ENCODE measurements at regions not wholly inside any gene's neighbourhood (a gene's known extent, or its start where the extent isn't known, plus 50 kb on each side); places are given as distances from the start of the nearest gene placed in this dataset.

DNA sequence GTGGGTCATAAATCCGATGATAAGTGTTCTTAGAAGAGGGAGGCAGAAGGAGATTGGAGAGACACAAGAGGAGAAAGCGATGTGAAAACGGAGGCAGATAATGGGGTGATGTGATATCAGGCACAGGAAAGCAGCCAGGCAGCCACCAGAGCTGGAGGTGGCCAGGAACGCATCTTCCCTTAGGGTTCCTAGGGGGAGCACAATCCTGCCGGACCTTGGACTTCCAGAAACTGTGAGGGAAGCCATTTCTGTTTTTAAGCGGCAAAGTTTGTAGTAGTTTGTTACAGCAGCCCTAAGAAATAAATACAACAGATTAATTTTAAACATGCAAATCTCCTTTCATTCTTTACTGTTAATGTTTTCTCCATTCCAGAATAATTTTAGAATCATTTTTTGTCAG lies 259.9 kb upstream of the TMC3 start:
- WGBS, 2 donors: 88 to 91% methylated on average over 6 of the region's 6 CpGs
- Histone ChIP-seq H3K27ac (ENCODE audit: low read depth in 1 of 2, low read length in 2 of 2) (no peak overlapping the region), H3K36me3 (ENCODE audit: control insufficient read depth in 1 of 2, insufficient read depth in 2 of 2, low read length in 1 of 2) (no peaks in the 10 kb centered on the region), H3K4me1 (ENCODE audit: control insufficient read depth in 1 of 2, insufficient read depth in 2 of 2, low read length in 2 of 2) (no peaks in the 10 kb centered on the region), H3K9me3 (ENCODE audit: control insufficient read depth, low read length) (peaks cover 2% of the 10 kb centered on the region), H3K4me3 (ENCODE audit: low read length in 2 of 2) (no peak overlapping the region), H3K27me3 (ENCODE audit: control insufficient read depth in 1 of 2, insufficient read depth in 2 of 2, low read length in 1 of 2) (no peaks in the 10 kb centered on the region)
- DNase-seq (no peak), ATAC-seq (ENCODE audit: low FRiP score) (no peak)
- intact Hi-C loops (cut with DNase I): no loop called here

- H3K4me3 ChIP-seq (ENCODE audit: low read length in 2 of 2): no peak overlapping the region
- intact Hi-C loops (cut with DNase I): no loop called here
- no peaks in the 10 kb centered on the region for H3K9me3 ChIP-seq (ENCODE audit: control insufficient read depth, low read length)
- 85 to 91% methylated on average over 2 of the region's 2 CpGs for WGBS, 2 donors
- H3K4me1 ChIP-seq (ENCODE audit: control insufficient read depth in 1 of 2, insufficient read depth in 2 of 2, low read length in 2 of 2): no peaks in the 10 kb centered on the region
- DNase-seq (no peak), ATAC-seq (ENCODE audit: low FRiP score) (no peak)
- no peak overlapping the region for H3K27ac ChIP-seq (ENCODE audit: low read depth in 1 of 2, low read length in 2 of 2)
- H3K27me3 ChIP-seq (ENCODE audit: control insufficient read depth in 1 of 2, insufficient read depth in 2 of 2, low read length in 1 of 2): no peaks in the 10 kb centered on the region
- no peaks in the 10 kb centered on the region for H3K36me3 ChIP-seq (ENCODE audit: control insufficient read depth in 1 of 2, insufficient read depth in 2 of 2, low read length in 1 of 2)
These were observed 251.9 kb upstream of the TMC3 start for GRCh38 chr15:81625896-81626295.

GRCh38 chr15:81619002-81619401 lies 245.0 kb upstream of the TMC3 start:
- no peaks in the 10 kb centered on the region for H3K9me3 ChIP-seq (ENCODE audit: control insufficient read depth, low read length)
- H3K4me3 ChIP-seq (ENCODE audit: low read length in 2 of 2): no peak overlapping the region
- ATAC-seq (ENCODE audit: low FRiP score): no peak
- no peaks in the 10 kb centered on the region for H3K4me1 ChIP-seq (ENCODE audit: control insufficient read depth in 1 of 2, insufficient read depth in 2 of 2, low read length in 2 of 2)
- no peak overlapping the region for H3K27ac ChIP-seq (ENCODE audit: low read depth in 1 of 2, low read length in 2 of 2)
- H3K27me3 ChIP-seq (ENCODE audit: control insufficient read depth in 1 of 2, insufficient read depth in 2 of 2, low read length in 1 of 2): peaks cover 0 to 3% of the 10 kb centered on the region in 2 donors
- intact Hi-C loops (cut with DNase I): no loop called here
- DNase-seq: no peak
- no peaks in the 10 kb centered on the region for H3K36me3 ChIP-seq (ENCODE audit: control insufficient read depth in 1 of 2, insufficient read depth in 2 of 2, low read length in 1 of 2)
- 97 to 98% methylated on average over 4 of the region's 4 CpGs for WGBS, 2 donors

- H3K4me1 ChIP-seq (ENCODE audit: control insufficient read depth in 1 of 2, insufficient read depth in 2 of 2, low read length in 2 of 2): no peaks in the 10 kb centered on the region
- H3K27ac ChIP-seq (ENCODE audit: low read depth in 1 of 2, low read length in 2 of 2): no peak overlapping the region
- ATAC-seq (ENCODE audit: low FRiP score) (no peak), DNase-seq (no peak)
- no peaks in the 10 kb centered on the region for H3K36me3 ChIP-seq (ENCODE audit: control insufficient read depth in 1 of 2, insufficient read depth in 2 of 2, low read length in 1 of 2)
- WGBS, 2 donors: 90 to 95% methylated on average over 2 of the region's 2 CpGs
- intact Hi-C loops (cut with DNase I): no loop called here
- H3K27me3 ChIP-seq (ENCODE audit: control insufficient read depth in 1 of 2, insufficient read depth in 2 of 2, low read length in 1 of 2): no peaks in the 10 kb centered on the region
- no peaks in the 10 kb centered on the region for H3K9me3 ChIP-seq (ENCODE audit: control insufficient read depth, low read length)
- H3K4me3 ChIP-seq (ENCODE audit: low read length in 2 of 2): no peak overlapping the region
These were observed 238.6 kb upstream of the TMC3 start for GRCh38 chr15:81612631-81613030.

GRCh38 chr15:81611679-81612078 lies 237.7 kb upstream of the TMC3 start:
- 85 to 86% methylated on average over 4 of the region's 4 CpGs for WGBS, 2 donors
- no peaks in the 10 kb centered on the region for H3K27me3 ChIP-seq (ENCODE audit: control insufficient read depth in 1 of 2, insufficient read depth in 2 of 2, low read length in 1 of 2)
- no peaks in the 10 kb centered on the region for H3K36me3 ChIP-seq (ENCODE audit: control insufficient read depth in 1 of 2, insufficient read depth in 2 of 2, low read length in 1 of 2)
- no peak overlapping the region for H3K4me3 ChIP-seq (ENCODE audit: low read length in 2 of 2)
- intact Hi-C loops (cut with DNase I): no loop called here
- DNase-seq: no peak
- no peaks in the 10 kb centered on the region for H3K9me3 ChIP-seq (ENCODE audit: control insufficient read depth, low read length)
- no peaks in the 10 kb centered on the region for H3K4me1 ChIP-seq (ENCODE audit: control insufficient read depth in 1 of 2, insufficient read depth in 2 of 2, low read length in 2 of 2)
- no peak overlapping the region for H3K27ac ChIP-seq (ENCODE audit: low read depth in 1 of 2, low read length in 2 of 2)
- ATAC-seq (ENCODE audit: low FRiP score): no peak

- intact Hi-C loops (cut with DNase I): no loop called here
- no peak overlapping the region for H3K27ac ChIP-seq (ENCODE audit: low read depth in 1 of 2, low read length in 2 of 2)
- no peaks in the 10 kb centered on the region for H3K4me1 ChIP-seq (ENCODE audit: control insufficient read depth in 1 of 2, insufficient read depth in 2 of 2, low read length in 2 of 2)
- no peak overlapping the region for H3K4me3 ChIP-seq (ENCODE audit: low read length in 2 of 2)
- H3K36me3 ChIP-seq (ENCODE audit: control insufficient read depth in 1 of 2, insufficient read depth in 2 of 2, low read length in 1 of 2): no peaks in the 10 kb centered on the region
- H3K27me3 ChIP-seq (ENCODE audit: control insufficient read depth in 1 of 2, insufficient read depth in 2 of 2, low read length in 1 of 2): no peaks in the 10 kb centered on the region
- WGBS, 2 donors: 90 to 91% methylated on average over 2 of the region's 2 CpGs
- no peak for DNase-seq
- ATAC-seq (ENCODE audit: low FRiP score): no peak
- no peaks in the 10 kb centered on the region for H3K9me3 ChIP-seq (ENCODE audit: control insufficient read depth, low read length)
These were observed 234.4 kb upstream of the TMC3 start for GRCh38 chr15:81608309-81608829.

DNA sequence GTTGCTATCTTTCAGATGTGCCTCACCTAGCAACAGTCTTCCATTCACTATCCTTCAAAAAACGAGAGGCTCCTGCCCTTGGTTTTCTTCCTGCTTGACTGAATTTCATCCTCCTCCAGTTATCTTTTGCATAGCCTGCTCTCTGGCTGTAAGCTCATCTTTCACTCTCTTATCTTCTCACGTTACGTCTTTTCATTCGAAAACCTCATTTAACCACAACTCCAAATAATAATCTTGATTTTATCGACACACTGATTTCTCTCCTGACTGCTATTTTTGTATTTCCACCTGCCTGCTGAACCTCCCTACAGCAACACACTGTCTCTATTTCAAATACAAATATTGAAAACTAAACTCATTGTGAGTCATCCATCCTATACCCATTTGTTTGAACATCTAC lies 230.7 kb upstream of the TMC3 start:
- no peaks in the 10 kb centered on the region for H3K9me3 ChIP-seq (ENCODE audit: control insufficient read depth, low read length)
- H3K4me3 ChIP-seq (ENCODE audit: low read length in 2 of 2): no peak overlapping the region
- WGBS, 2 donors: 77 to 81% methylated on average over 5 of the region's 5 CpGs
- no peak for DNase-seq
- H3K4me1 ChIP-seq (ENCODE audit: control insufficient read depth in 1 of 2, insufficient read depth in 2 of 2, low read length in 2 of 2): no peaks in the 10 kb centered on the region
- no peaks in the 10 kb centered on the region for H3K36me3 ChIP-seq (ENCODE audit: control insufficient read depth in 1 of 2, insufficient read depth in 2 of 2, low read length in 1 of 2)
- intact Hi-C loops (cut with DNase I): no loop called here
- ATAC-seq (ENCODE audit: low FRiP score): no peak
- H3K27me3 ChIP-seq (ENCODE audit: control insufficient read depth in 1 of 2, insufficient read depth in 2 of 2, low read length in 1 of 2): no peaks in the 10 kb centered on the region
- no peak overlapping the region for H3K27ac ChIP-seq (ENCODE audit: low read depth in 1 of 2, low read length in 2 of 2)

- DNase-seq (no peak), ATAC-seq (ENCODE audit: low FRiP score) (no peak)
- Histone ChIP-seq H3K4me1 (ENCODE audit: control insufficient read depth in 1 of 2, insufficient read depth in 2 of 2, low read length in 2 of 2) (no peaks in the 10 kb centered on the region), H3K27me3 (ENCODE audit: control insufficient read depth in 1 of 2, insufficient read depth in 2 of 2, low read length in 1 of 2) (no peaks in the 10 kb centered on the region), H3K27ac (ENCODE audit: low read depth in 1 of 2, low read length in 2 of 2) (no peak overlapping the region), H3K9me3 (ENCODE audit: control insufficient read depth, low read length) (peaks cover 4% of the 10 kb centered on the region), H3K36me3 (ENCODE audit: control insufficient read depth in 1 of 2, insufficient read depth in 2 of 2, low read length in 1 of 2) (no peaks in the 10 kb centered on the region), H3K4me3 (ENCODE audit: low read length in 2 of 2) (no peak overlapping the region)
- 71 to 83% methylated on average over 6 of the region's 6 CpGs for WGBS, 2 donors
- intact Hi-C loops (cut with DNase I): no loop called here
These were observed 222.3 kb upstream of the TMC3 start for GRCh38 chr15:81596159-81596865.

DNA sequence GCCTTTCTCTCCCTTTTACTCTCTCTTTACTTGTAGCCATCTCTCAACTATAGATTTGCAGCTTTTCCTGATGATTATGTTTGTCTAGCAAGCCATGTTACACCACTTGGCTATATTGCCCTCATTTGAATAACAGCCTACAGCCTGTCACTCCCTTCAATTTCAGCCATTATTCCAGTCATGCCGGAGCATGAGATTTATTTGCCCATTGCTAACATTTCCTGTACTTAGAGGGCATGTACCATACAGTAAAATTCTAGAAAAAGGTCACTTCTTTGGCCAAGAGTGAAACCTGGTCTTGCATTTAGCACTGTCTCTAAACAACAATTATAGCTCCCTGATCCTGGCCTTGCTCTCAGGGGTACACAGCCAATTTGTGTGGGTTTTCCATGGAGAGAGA lies 221.7 kb upstream of the TMC3 start:
- H3K4me1 ChIP-seq (ENCODE audit: control insufficient read depth in 1 of 2, insufficient read depth in 2 of 2, low read length in 2 of 2): no peaks in the 10 kb centered on the region
- intact Hi-C loops (cut with DNase I): no loop called here
- no peak overlapping the region for H3K27ac ChIP-seq (ENCODE audit: low read depth in 1 of 2, low read length in 2 of 2)
- H3K4me3 ChIP-seq (ENCODE audit: low read length in 2 of 2): no peak overlapping the region
- no peaks in the 10 kb centered on the region for H3K27me3 ChIP-seq (ENCODE audit: control insufficient read depth in 1 of 2, insufficient read depth in 2 of 2, low read length in 1 of 2)
- H3K9me3 ChIP-seq (ENCODE audit: control insufficient read depth, low read length): peaks cover 4% of the 10 kb centered on the region
- 75 to 82% methylated on average over 1 of the region's 1 CpG for WGBS, 2 donors
- DNase-seq (no peak), ATAC-seq (ENCODE audit: low FRiP score) (no peak)
- no peaks in the 10 kb centered on the region for H3K36me3 ChIP-seq (ENCODE audit: control insufficient read depth in 1 of 2, insufficient read depth in 2 of 2, low read length in 1 of 2)
